ENCODE measurements at regions not wholly inside any gene's neighbourhood (a gene's known extent, or its start where the extent isn't known, plus 50 kb on each side); places are given as distances from the start of the nearest gene placed in this dataset.

DNA sequence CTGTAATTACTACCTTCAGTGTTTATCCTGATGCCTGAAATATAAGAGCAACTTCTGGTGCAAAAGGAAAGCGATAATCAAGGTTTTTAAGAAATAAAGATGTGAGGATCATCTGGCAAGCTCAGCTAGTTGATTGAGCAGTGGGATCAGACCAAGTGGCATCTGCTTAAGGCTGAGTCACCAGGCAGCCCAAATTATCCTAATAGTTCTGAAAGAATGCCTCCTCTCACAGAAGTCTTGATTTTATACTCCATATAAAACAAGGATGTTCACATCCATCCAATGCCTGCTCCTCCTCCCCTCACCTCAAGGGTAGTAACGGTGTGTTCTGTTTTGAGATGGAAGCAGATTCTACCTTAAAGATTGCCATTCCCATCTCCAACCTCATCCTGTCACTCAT is 134.5 kb upstream of the RASGEF1B start:
- CTCF ChIA-PET = no interaction called here
- Histone ChIP-seq H3K36me3 (ENCODE audit: control insufficient read depth in 2 of 2, extremely low read depth in 1 of 2, insufficient read depth in 1 of 2, low read length in 1 of 2) (no peaks in the 10 kb centered on the region), H3K4me1 (ENCODE audit: control insufficient read depth in 1 of 2, extremely low read depth in 1 of 2, insufficient read depth in 2 of 2, low read length in 2 of 2) (peaks cover 0 to 15% of the 10 kb centered on the region in 2 experiments), H3K9me3 (no peaks in the 10 kb centered on the region), H3K4me3 (ENCODE audit: control insufficient read depth in 1 of 2, extremely low read depth in 1 of 2, low read length in 1 of 2) (no peak overlapping the region), H3K27ac (ENCODE audit: low read length) (no peak overlapping the region), H3K27me3 (replicated peaks in 1 of 2; ENCODE audit: control insufficient read depth in 2 of 2, extremely low read depth in 1 of 2, insufficient read depth in 2 of 2, low read length in 1 of 2) (no peaks in the 10 kb centered on the region)
- ATAC-seq (replicated peaks in 1 of 4) = no peak
- H3K9me3 Mint-ChIP-seq = no peaks in the 10 kb centered on the region
- DNase-seq = no peak
- H3K27ac Mint-ChIP-seq = no peak overlapping the region
- WGBS (ENCODE audit: insufficient coverage) = 100% methylated on average over 1 of the region's 2 CpGs
- POLR2A ChIA-PET = no interaction called here
- H3K36me3 Mint-ChIP-seq = no peaks in the 10 kb centered on the region
- H3K4me3 Mint-ChIP-seq = no peak overlapping the region
- peaks cover 5 to 9% (median 7%) of the 10 kb centered on the region in 3 donors for H3K4me1 Mint-ChIP-seq
- H3K27me3 Mint-ChIP-seq = no peaks in the 10 kb centered on the region

DNA sequence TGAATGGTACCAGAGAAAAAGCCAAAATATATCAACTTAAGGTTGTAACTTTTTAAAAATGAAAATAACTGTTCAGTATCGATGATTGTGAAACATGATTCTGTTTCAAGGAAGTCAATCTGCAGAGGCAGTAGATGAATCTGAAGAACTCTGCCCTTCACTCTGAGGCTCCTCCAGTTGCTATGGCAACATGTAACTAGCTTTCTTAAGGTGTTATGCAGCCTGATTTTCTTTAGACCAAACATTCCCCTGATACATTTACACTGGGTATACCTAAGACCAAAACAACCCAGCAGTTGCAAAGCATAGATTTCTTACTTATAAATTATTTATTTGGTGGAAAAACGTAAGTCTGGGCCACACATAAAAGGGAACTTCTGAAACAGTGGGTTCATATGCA is 133.6 kb upstream of the RASGEF1B start:
- Mint-ChIP-seq H3K9me3 (no peaks in the 10 kb centered on the region), H3K36me3 (no peaks in the 10 kb centered on the region), H3K4me1 (peaks cover 5 to 9% (median 7%) of the 10 kb centered on the region in 3 donors), H3K27ac (no peak overlapping the region), H3K27me3 (no peaks in the 10 kb centered on the region), H3K4me3 (no peak overlapping the region)
- Histone ChIP-seq H3K27me3 (replicated peaks in 1 of 2; ENCODE audit: control insufficient read depth in 2 of 2, extremely low read depth in 1 of 2, insufficient read depth in 2 of 2, low read length in 1 of 2) (no peaks in the 10 kb centered on the region), H3K36me3 (ENCODE audit: control insufficient read depth in 2 of 2, extremely low read depth in 1 of 2, insufficient read depth in 1 of 2, low read length in 1 of 2) (no peaks in the 10 kb centered on the region), H3K4me3 (ENCODE audit: control insufficient read depth in 1 of 2, extremely low read depth in 1 of 2, low read length in 1 of 2) (no peak overlapping the region), H3K27ac (ENCODE audit: low read length) (no peak overlapping the region), H3K4me1 (ENCODE audit: control insufficient read depth in 1 of 2, extremely low read depth in 1 of 2, insufficient read depth in 2 of 2, low read length in 2 of 2) (peaks cover 0 to 17% of the 10 kb centered on the region in 2 experiments), H3K9me3 (no peaks in the 10 kb centered on the region)
- ATAC-seq (replicated peaks in 1 of 4) = peak in 1 of 4 experiments; percentile 26
- ChIA-PET CTCF (no interaction called here), POLR2A (no interaction called here)
- WGBS (ENCODE audit: insufficient coverage) = 20% methylated on average over 1 of the region's 2 CpGs
- DNase-seq = peak in 1 of 35 experiments; percentile 24

DNA sequence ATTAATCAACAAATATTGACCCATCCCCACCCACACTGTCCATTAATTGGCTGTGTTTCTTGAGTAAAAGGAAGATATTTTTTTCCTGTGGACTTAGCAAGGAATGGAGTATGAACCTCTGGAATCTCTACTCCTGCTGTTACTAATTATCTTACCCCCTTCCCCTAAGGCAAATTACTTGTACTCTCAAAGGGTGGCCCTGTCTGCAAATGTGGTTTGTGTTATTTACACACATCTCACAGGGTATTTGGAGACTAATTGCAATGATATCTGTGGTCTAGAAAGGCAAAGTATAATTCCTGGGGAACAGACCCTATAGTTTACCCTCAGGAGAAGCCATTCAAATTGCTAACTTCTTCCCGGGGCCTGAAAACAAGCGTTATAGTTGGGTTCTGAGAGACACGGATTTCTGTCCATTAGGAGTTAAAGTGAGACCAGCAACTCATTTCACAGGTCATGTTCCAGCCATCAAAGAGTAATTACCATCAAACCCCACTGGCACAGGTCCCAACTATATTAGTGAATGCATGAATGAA is 133.0 kb upstream of the RASGEF1B start:
- CTCF ChIA-PET = no interaction called here

DNA sequence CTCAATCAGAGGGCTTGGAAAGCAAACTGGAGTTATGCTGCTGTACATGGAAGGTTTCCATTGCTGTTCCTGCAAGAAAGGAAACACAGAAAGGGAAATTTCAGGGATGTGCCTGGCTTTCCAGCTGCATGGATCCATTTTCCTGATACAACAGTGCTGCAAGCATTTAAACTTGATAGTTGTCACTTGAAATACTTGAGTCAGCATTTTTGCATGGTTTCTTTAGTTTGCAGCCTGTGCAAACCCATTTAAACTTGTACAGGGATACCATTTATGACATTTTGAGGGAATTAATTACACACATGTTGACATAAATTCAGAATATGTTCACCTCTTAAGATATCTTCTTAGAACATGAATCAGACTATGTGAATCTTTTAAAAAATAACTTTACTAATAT is 131.1 kb upstream of the RASGEF1B start:
- DNase-seq = no peak
- no peaks in the 10 kb centered on the region for H3K36me3 Mint-ChIP-seq
- Histone ChIP-seq H3K4me1 (ENCODE audit: control insufficient read depth in 1 of 2, extremely low read depth in 1 of 2, insufficient read depth in 2 of 2, low read length in 2 of 2) (peaks cover 0 to 17% of the 10 kb centered on the region in 2 experiments), H3K9me3 (no peaks in the 10 kb centered on the region), H3K36me3 (ENCODE audit: control insufficient read depth in 2 of 2, extremely low read depth in 1 of 2, insufficient read depth in 1 of 2, low read length in 1 of 2) (no peaks in the 10 kb centered on the region), H3K27ac (ENCODE audit: low read length) (no peak overlapping the region), H3K27me3 (replicated peaks in 1 of 2; ENCODE audit: control insufficient read depth in 2 of 2, extremely low read depth in 1 of 2, insufficient read depth in 2 of 2, low read length in 1 of 2) (no peaks in the 10 kb centered on the region), H3K4me3 (ENCODE audit: control insufficient read depth in 1 of 2, extremely low read depth in 1 of 2, low read length in 1 of 2) (no peak overlapping the region)
- peaks cover 5 to 9% (median 7%) of the 10 kb centered on the region in 3 donors for H3K4me1 Mint-ChIP-seq
- ATAC-seq (replicated peaks in 1 of 4) = no peak
- H3K27me3 Mint-ChIP-seq = peaks cover 0 to 1% of the 10 kb centered on the region in 2 donors
- H3K4me3 Mint-ChIP-seq = no peak overlapping the region
- POLR2A ChIA-PET = no interaction called here
- no peak overlapping the region for H3K27ac Mint-ChIP-seq
- CTCF ChIA-PET = no interaction called here
- no peaks in the 10 kb centered on the region for H3K9me3 Mint-ChIP-seq

More for the DNA sequence above, 133.0 kb upstream of the RASGEF1B start:
- Histone ChIP-seq H3K27ac (ENCODE audit: low read length) (no peak overlapping the region), H3K9me3 (no peaks in the 10 kb centered on the region), H3K27me3 (replicated peaks in 1 of 2; ENCODE audit: control insufficient read depth in 2 of 2, extremely low read depth in 1 of 2, insufficient read depth in 2 of 2, low read length in 1 of 2) (no peaks in the 10 kb centered on the region), H3K4me3 (ENCODE audit: control insufficient read depth in 1 of 2, extremely low read depth in 1 of 2, low read length in 1 of 2) (no peak overlapping the region), H3K36me3 (ENCODE audit: control insufficient read depth in 2 of 2, extremely low read depth in 1 of 2, insufficient read depth in 1 of 2, low read length in 1 of 2) (no peaks in the 10 kb centered on the region), H3K4me1 (ENCODE audit: control insufficient read depth in 1 of 2, extremely low read depth in 1 of 2, insufficient read depth in 2 of 2, low read length in 2 of 2) (peaks cover 0 to 17% of the 10 kb centered on the region in 2 experiments)
- H3K9me3 Mint-ChIP-seq = no peaks in the 10 kb centered on the region
- DNase-seq = no peak
- no CpG with 5 or more reads among the region's 3 CpGs for WGBS (ENCODE audit: insufficient coverage)
- no peak for ATAC-seq (replicated peaks in 1 of 4)
- peak overlapping the region in 1 of 2 donors; percentile 44 for H3K27ac Mint-ChIP-seq
- H3K27me3 Mint-ChIP-seq = no peaks in the 10 kb centered on the region
- H3K4me3 Mint-ChIP-seq = no peak overlapping the region
- POLR2A ChIA-PET = interaction anchor here in 1 of 2 donors (0.6 kb wide), 1 partner anchor 301 kb away, joined by 4 read pairs; no protein-coding TSS in a partner anchor
- no peaks in the 10 kb centered on the region for H3K36me3 Mint-ChIP-seq
- H3K4me1 Mint-ChIP-seq = peaks cover 5 to 9% (median 7%) of the 10 kb centered on the region in 3 donors

DNA sequence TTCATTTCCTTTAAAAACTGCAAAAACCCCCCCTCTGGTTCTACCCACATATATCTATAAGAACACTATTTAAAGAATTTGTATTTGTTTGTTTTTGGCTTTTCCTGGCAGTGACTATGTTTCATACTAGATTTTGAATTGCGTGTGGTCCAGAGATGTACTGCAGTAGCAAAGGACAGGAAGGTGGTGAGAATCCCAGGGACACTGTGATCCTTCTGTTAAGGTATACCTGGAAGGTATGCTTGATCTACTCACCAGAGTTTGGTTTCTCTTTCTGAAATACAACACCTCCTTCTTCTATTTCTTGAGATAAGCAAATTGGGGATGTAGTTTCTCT is 129.6 kb upstream of the RASGEF1B start:
- CTCF ChIA-PET = no interaction called here
- Histone ChIP-seq H3K27me3 (replicated peaks in 1 of 2; ENCODE audit: control insufficient read depth in 2 of 2, extremely low read depth in 1 of 2, insufficient read depth in 2 of 2, low read length in 1 of 2) (no peaks in the 10 kb centered on the region), H3K4me3 (ENCODE audit: control insufficient read depth in 1 of 2, extremely low read depth in 1 of 2, low read length in 1 of 2) (no peak overlapping the region), H3K9me3 (no peaks in the 10 kb centered on the region), H3K4me1 (ENCODE audit: control insufficient read depth in 1 of 2, extremely low read depth in 1 of 2, insufficient read depth in 2 of 2, low read length in 2 of 2) (peaks cover 0 to 8% of the 10 kb centered on the region in 2 experiments), H3K36me3 (ENCODE audit: control insufficient read depth in 2 of 2, extremely low read depth in 1 of 2, insufficient read depth in 1 of 2, low read length in 1 of 2) (no peaks in the 10 kb centered on the region), H3K27ac (ENCODE audit: low read length) (no peak overlapping the region)
- POLR2A ChIA-PET = no interaction called here
- Mint-ChIP-seq H3K4me1 (no peaks in the 10 kb centered on the region), H3K27me3 (peaks cover 0 to 1% of the 10 kb centered on the region in 2 donors), H3K4me3 (no peak overlapping the region), H3K36me3 (no peaks in the 10 kb centered on the region), H3K27ac (no peak overlapping the region), H3K9me3 (no peaks in the 10 kb centered on the region)
- no peak for DNase-seq
- no peak for ATAC-seq (replicated peaks in 1 of 4)
- 100% methylated on average over 1 of the region's 1 CpG for WGBS (ENCODE audit: insufficient coverage)

DNA sequence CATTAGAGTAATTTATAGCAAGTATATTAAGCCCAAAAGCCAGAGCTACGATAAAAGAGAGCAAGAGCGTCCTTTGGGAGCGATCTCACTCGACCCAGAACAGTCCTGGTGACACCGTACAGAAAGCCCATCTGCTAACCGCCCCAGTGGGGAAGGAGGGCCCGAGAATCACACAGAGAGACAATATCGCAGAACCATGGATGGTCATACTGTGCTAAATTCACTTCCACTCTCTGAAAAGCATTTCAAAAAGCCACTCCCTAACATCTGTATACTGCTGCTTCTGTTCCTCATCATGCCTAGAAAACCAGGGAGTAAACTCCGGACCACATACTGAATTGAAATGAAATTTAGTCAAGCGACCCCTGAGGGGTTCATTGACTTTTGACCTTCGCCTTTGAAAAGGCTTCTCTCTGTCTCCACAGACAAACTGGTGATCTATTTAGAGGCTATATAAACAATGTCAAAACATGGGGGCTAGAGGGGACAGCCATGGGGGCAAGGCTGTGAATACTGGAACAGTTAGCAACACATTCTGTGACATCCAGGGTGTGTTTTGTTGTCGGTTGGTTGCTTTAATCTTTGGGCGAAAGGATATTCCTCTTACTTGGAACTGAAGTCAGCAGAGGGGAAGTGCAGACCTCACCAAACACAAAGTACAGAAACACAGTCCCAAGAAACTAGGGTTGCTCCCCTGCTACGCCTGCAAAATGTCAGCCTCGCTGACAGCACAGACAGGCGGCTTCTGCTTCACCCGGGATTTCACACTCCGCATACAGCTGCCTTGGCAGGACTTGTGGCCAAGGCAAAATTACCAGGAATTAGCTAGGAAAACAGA is 129.0 kb upstream of the RASGEF1B start:
- no peaks in the 10 kb centered on the region for H3K9me3 ChIP-seq
- H3K27ac Mint-ChIP-seq = no peak overlapping the region
- DNase-seq (no peak), ATAC-seq (replicated peaks in 1 of 4) (no peak)
- H3K36me3 Mint-ChIP-seq = no peaks in the 10 kb centered on the region
- no peaks in the 10 kb centered on the region for H3K9me3 Mint-ChIP-seq
- no peaks in the 10 kb centered on the region for H3K36me3 ChIP-seq (ENCODE audit: control insufficient read depth in 2 of 2, extremely low read depth in 1 of 2, insufficient read depth in 1 of 2, low read length in 1 of 2)
- WGBS (ENCODE audit: insufficient coverage) = 88% methylated on average over 12 of the region's 18 CpGs
- H3K4me3 Mint-ChIP-seq = no peak overlapping the region
- POLR2A ChIA-PET = no interaction called here
- H3K27me3 Mint-ChIP-seq = peaks cover 0 to 1% of the 10 kb centered on the region in 2 donors
- peaks cover 0 to 8% of the 10 kb centered on the region in 2 experiments for H3K4me1 ChIP-seq (ENCODE audit: control insufficient read depth in 1 of 2, extremely low read depth in 1 of 2, insufficient read depth in 2 of 2, low read length in 2 of 2)
- no peak overlapping the region for H3K4me3 ChIP-seq (ENCODE audit: control insufficient read depth in 1 of 2, extremely low read depth in 1 of 2, low read length in 1 of 2)
- no peak overlapping the region for H3K27ac ChIP-seq (ENCODE audit: low read length)
- CTCF ChIA-PET = no interaction called here
- no peaks in the 10 kb centered on the region for H3K27me3 ChIP-seq (replicated peaks in 1 of 2; ENCODE audit: control insufficient read depth in 2 of 2, extremely low read depth in 1 of 2, insufficient read depth in 2 of 2, low read length in 1 of 2)
- no peaks in the 10 kb centered on the region for H3K4me1 Mint-ChIP-seq

All from T-cell (primary cell).